Cardiac fibroblast (primary cell): ENCODE measurements at regions not wholly inside any gene's neighbourhood (a gene's known extent, or its start where the extent isn't known, plus 50 kb on each side); places are given as distances from the start of the nearest gene placed in this dataset.

ENCODE experiments used
- DNase-seq, 2 donors: peaks; one replicate each; pipeline versions ENCODE4 v3.0.0 to v3.0.0-alpha.2; 2010; ENCODE audit warnings: low read depth in 2 of 2
- H3K4me3 ChIP-seq, 2 donors: replicated peaks in 1 of 2; 1 replicate in 1 of 2; 2 replicates in 1 of 2; pipeline ENCODE4 v1.5.1; 2011; ENCODE audit warnings: low read depth in 2 of 2, low read length in 2 of 2, mild to moderate bottlenecking in 2 of 2, moderate library complexity in 1 of 2
- CTCF ChIP-seq: IDR thresholded peaks from one replicate; pipeline ENCODE4 v1.5.1; 2011; ENCODE audit warnings: low read depth, mild to moderate bottlenecking, low read length, inconsistent platforms

GRCh38 chrX:4710618-4711433 is 997.4 kb upstream of the PRKX start:
- no peak for DNase-seq
- no peak overlapping the region for H3K4me3 ChIP-seq
- no peak for TF ChIP-seq CTCF

GRCh38 chrX:4708970-4709760 is 995.7 kb upstream of the PRKX start:
- DNase-seq = no peak
- TF ChIP-seq CTCF = no peak

GRCh38 chrX:4706961-4707360 is 993.5 kb upstream of the PRKX start:
- H3K4me3 ChIP-seq = no peak overlapping the region
- TF ChIP-seq CTCF = no peak
- no peak for DNase-seq

More at GRCh38 chrX:4708970-4709760, 995.7 kb upstream of the PRKX start:
- no peak overlapping the region for H3K4me3 ChIP-seq

- H3K4me3 ChIP-seq = no peak overlapping the region
- no peak for DNase-seq
- TF ChIP-seq CTCF = no peak
Observed at GRCh38 chrX:4690521-4690920, 977.1 kb upstream of the PRKX start.

- no peak for DNase-seq
- no peak for TF ChIP-seq CTCF
- H3K4me3 ChIP-seq = no peak overlapping the region
Observed at GRCh38 chrX:4682636-4683035, 969.2 kb upstream of the PRKX start.

- no peak for TF ChIP-seq CTCF
- DNase-seq = no peak
- no peak overlapping the region for H3K4me3 ChIP-seq
Observed at GRCh38 chrX:4675686-4676300, 962.3 kb upstream of the PRKX start.
